WTC11 (cell line): ENCODE measurements at regions not wholly inside any gene's neighbourhood (a gene's known extent, or its start where the extent isn't known, plus 50 kb on each side); places are given as distances from the start of the nearest gene placed in this dataset.
A peak's percentile ranks its signal among the peaks of the same experiment; 100 is the strongest.

ENCODE experiments used
- ATAC-seq: fragments of 200-7000 bp; cut with Tn5 transposase; 2 replicates; pipeline ENCODE4 v1.10.0; 2021; ENCODE audit warnings: mild to moderate bottlenecking, moderate library complexity
- CTCF ChIA-PET: fragments of 300-600 bp; sonication (Branson Sonifier 250); formaldehyde crosslinking; loops from one replicate; lab custom pipeline; 2021; ENCODE audit warnings: antibody characterized with exemption; lab: Charles Lee
- POLR2A ChIA-PET: fragments of 350-600 bp; sonication (Branson Sonifier 250); formaldehyde crosslinking; loops from one replicate; lab custom pipeline; 2021; ENCODE audit warnings: antibody characterized with exemption; lab: Charles Lee
- DNase-seq: peaks from one replicate; pipeline ENCODE4 v3.0.0; 2021; ENCODE audit warnings: low spot score
- H3K27ac Mint-ChIP-seq: 2 replicates; pipeline ENCODE4 v1.8.0; 2021; ENCODE audit warnings: mixed read lengths
- H3K27me3 Mint-ChIP-seq: 2 replicates; pipeline ENCODE4 v1.8.0; 2021; ENCODE audit warnings: low read depth, mild to moderate bottlenecking, moderate library complexity, mixed read lengths
- H3K36me3 Mint-ChIP-seq: 2 replicates; pipeline ENCODE4 v1.8.0; 2021; ENCODE audit warnings: mixed read lengths
- H3K4me1 Mint-ChIP-seq: 2 replicates; pipeline ENCODE4 v1.8.0; 2022; ENCODE audit warnings: mixed read lengths
- H3K4me3 Mint-ChIP-seq: 2 replicates; pipeline ENCODE4 v1.8.0; 2021; ENCODE audit warnings: mild to moderate bottlenecking, moderate library complexity, mixed read lengths
- H3K9me3 Mint-ChIP-seq: 2 replicates; pipeline ENCODE4 v1.8.0; 2021; ENCODE audit warnings: mixed read lengths
- CBFB ChIP-seq: sonication (generic); formaldehyde crosslinking; IDR thresholded peaks from 2 replicates; pipeline ENCODE4 v1.8.1; 2022; ENCODE audit warnings: mild to moderate bottlenecking, low read depth, missing genetic modification reagents
- CREM ChIP-seq: sonication (generic); formaldehyde crosslinking; IDR thresholded peaks from 2 replicates; pipeline ENCODE4 v1.8.1; 2022; ENCODE audit warnings: mild to moderate bottlenecking, missing genetic modification reagents, moderate library complexity
- CTCF ChIP-seq: fragments of 200-600 bp; IDR thresholded peaks from 2 replicates; pipeline ENCODE4 v1.8.0; 2022; ENCODE audit warnings: antibody characterized with exemption
- ERG ChIP-seq: fragments of 250-450 bp; sonication (Bioruptor Pico); IDR thresholded peaks from 2 replicates; pipeline ENCODE4 v1.8.0; 2021; ENCODE audit warnings: mild to moderate bottlenecking
- ESRRA ChIP-seq: sonication (generic); formaldehyde crosslinking; IDR thresholded peaks from 2 replicates; pipeline ENCODE4 v1.8.1; 2022; ENCODE audit warnings: mild to moderate bottlenecking, missing genetic modification reagents, borderline replicate concordance
- GABPB1 ChIP-seq: sonication (generic); formaldehyde crosslinking; IDR thresholded peaks from 2 replicates; pipeline ENCODE4 v1.8.1; 2023; ENCODE audit warnings: mild to moderate bottlenecking, missing genetic modification reagents
- JUN ChIP-seq: sonication (generic); formaldehyde crosslinking; IDR thresholded peaks from 2 replicates; pipeline ENCODE4 v1.8.0; 2023; ENCODE audit warnings: mild to moderate bottlenecking, missing genetic modification reagents
- MXD4 ChIP-seq: fragments of 250-450 bp; sonication (Bioruptor Pico); IDR thresholded peaks from 2 replicates; pipeline ENCODE4 v1.8.0; 2021; ENCODE audit warnings: mild to moderate bottlenecking, moderate library complexity, borderline replicate concordance
- NR2C2 ChIP-seq: sonication (generic); formaldehyde crosslinking; IDR thresholded peaks from 2 replicates; pipeline ENCODE4 v1.8.0; 2022; ENCODE audit warnings: mild to moderate bottlenecking, missing genetic modification reagents
- SMAD4 ChIP-seq: sonication (generic); formaldehyde crosslinking; IDR thresholded peaks from 2 replicates; pipeline ENCODE4 v1.8.0; 2022; ENCODE audit warnings: mild to moderate bottlenecking, missing genetic modification reagents
- SP1 ChIP-seq: sonication (generic); formaldehyde crosslinking; conservative IDR thresholded peaks from 2 replicates; pipeline ENCODE4 v1.8.1; 2022; ENCODE audit warnings: missing genetic modification reagents
- STAT6 ChIP-seq: sonication (generic); formaldehyde crosslinking; conservative IDR thresholded peaks from 2 replicates; pipeline ENCODE4 v1.8.1; 2023; ENCODE audit warnings: mild to moderate bottlenecking, low read depth, missing genetic modification reagents, moderate library complexity
- ZNF138 ChIP-seq: sonication (generic); formaldehyde crosslinking; conservative IDR thresholded peaks from 2 replicates; pipeline ENCODE4 v1.8.1; 2022; ENCODE audit warnings: mild to moderate bottlenecking, moderate library complexity, missing genetic modification reagents
- ZNF423 ChIP-seq: fragments of 250-450 bp; sonication (Bioruptor Pico); IDR thresholded peaks from 2 replicates; pipeline ENCODE4 v2.1.2; 2022; ENCODE audit warnings: mild to moderate bottlenecking, moderate library complexity
- ZSCAN18 ChIP-seq: fragments of 250-450 bp; sonication (Bioruptor Pico); IDR thresholded peaks from 2 replicates; pipeline ENCODE4 v2.1.2; 2022; ENCODE audit warnings: mild to moderate bottlenecking, moderate library complexity
- TF ChIP-seq, protein P1 (sequence below): fragments of 250-450 bp; sonication (Bioruptor Pico); IDR thresholded peaks from 2 replicates; pipeline ENCODE4 v1.9.0; 2021; ENCODE audit warnings: mild to moderate bottlenecking
- TF ChIP-seq, protein P2 (sequence below): sonication (generic); formaldehyde crosslinking; IDR thresholded peaks from 2 replicates; pipeline ENCODE4 v1.8.0; 2022; ENCODE audit warnings: mild to moderate bottlenecking, missing genetic modification reagents
- TF ChIP-seq, protein P3 (sequence below): sonication (generic); formaldehyde crosslinking; IDR thresholded peaks from 2 replicates; pipeline ENCODE4 v1.8.0; 2022; ENCODE audit warnings: missing genetic modification reagents
- TF ChIP-seq, protein P4 (sequence below): sonication (generic); formaldehyde crosslinking; IDR thresholded peaks from 2 replicates; pipeline ENCODE4 v1.8.0; 2022; ENCODE audit warnings: mild to moderate bottlenecking, missing genetic modification reagents

- ATAC-seq (peak; percentile 92), DNase-seq (peak; percentile 68)
- TF ChIP-seq MXD4 (CRISPR knock-in tag) (no peak), SP1 (CRISPR knock-in tag) (0 out of 2 replicates have a peak, but pooled peaks have one; percentile 17), ZNF423 (CRISPR knock-in tag) (peak; percentile 30; the same call in 1 of the 2 replicates), SMAD4 (CRISPR knock-in tag) (no peak), ESRRA (CRISPR knock-in tag) (no peak), CREM (no peak), ZSCAN18 (CRISPR knock-in tag) (0 out of 2 replicates have a peak, but pooled peaks have one; percentile 39)
- TF ChIP-seq, protein P1, sequence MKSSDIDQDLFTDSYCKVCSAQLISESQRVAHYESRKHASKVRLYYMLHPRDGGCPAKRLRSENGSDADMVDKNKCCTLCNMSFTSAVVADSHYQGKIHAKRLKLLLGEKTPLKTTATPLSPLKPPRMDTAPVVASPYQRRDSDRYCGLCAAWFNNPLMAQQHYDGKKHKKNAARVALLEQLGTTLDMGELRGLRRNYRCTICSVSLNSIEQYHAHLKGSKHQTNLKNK (CRISPR knock-in tag), result peak; percentile 55; the same call in 1 of the 2 replicates
- TF ChIP-seq, protein P2, sequence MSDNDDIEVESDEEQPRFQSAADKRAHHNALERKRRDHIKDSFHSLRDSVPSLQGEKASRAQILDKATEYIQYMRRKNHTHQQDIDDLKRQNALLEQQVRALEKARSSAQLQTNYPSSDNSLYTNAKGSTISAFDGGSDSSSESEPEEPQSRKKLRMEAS (CRISPR knock-in tag), result peak; percentile 39; the same call in 1 of the 2 replicates
- ChIA-PET POLR2A (interaction anchor here (0.6 kb wide), 1 partner anchor 813 kb away, joined by 4 read pairs; no protein-coding TSS in a partner anchor), CTCF (interaction anchor here (0.6 to 1.0 kb wide), 7 partner anchors 13 to 574 kb away, joined by 3 to 4 read pairs (median 3); no protein-coding TSS in a partner anchor)
- no peaks in the 10 kb centered on the region; the same call in 1 of the 2 replicates for H3K27me3 Mint-ChIP-seq
- peak overlapping the region; percentile 67; the same call in 1 of the 2 replicates for H3K27ac Mint-ChIP-seq
- H3K36me3 Mint-ChIP-seq, result no peaks in the 10 kb centered on the region
- H3K9me3 Mint-ChIP-seq, result no peaks in the 10 kb centered on the region
- H3K4me1 Mint-ChIP-seq, result peaks cover 51% of the 10 kb centered on the region
- no peak overlapping the region for H3K4me3 Mint-ChIP-seq
Observed at GRCh38 chr2:2542966-2543611, 212.0 kb upstream of the MYT1L start.

GRCh38 chr2:2542316-2542715, 211.2 kb upstream of the MYT1L start:
- H3K36me3 Mint-ChIP-seq, result no peaks in the 10 kb centered on the region
- H3K4me3 Mint-ChIP-seq, result no peak overlapping the region
- CTCF ChIA-PET, result interaction anchor here (1.0 kb wide), 1 partner anchor 12 kb away, joined by 3 read pairs; no protein-coding TSS in a partner anchor
- no peak overlapping the region for H3K27ac Mint-ChIP-seq
- ATAC-seq (no peak), DNase-seq (no peak)
- TF ChIP-seq ZNF138 (CRISPR knock-in tag), result no peak
- no peak for TF ChIP-seq STAT6
- TF ChIP-seq JUN, result no peak
- TF ChIP-seq, protein P3, sequence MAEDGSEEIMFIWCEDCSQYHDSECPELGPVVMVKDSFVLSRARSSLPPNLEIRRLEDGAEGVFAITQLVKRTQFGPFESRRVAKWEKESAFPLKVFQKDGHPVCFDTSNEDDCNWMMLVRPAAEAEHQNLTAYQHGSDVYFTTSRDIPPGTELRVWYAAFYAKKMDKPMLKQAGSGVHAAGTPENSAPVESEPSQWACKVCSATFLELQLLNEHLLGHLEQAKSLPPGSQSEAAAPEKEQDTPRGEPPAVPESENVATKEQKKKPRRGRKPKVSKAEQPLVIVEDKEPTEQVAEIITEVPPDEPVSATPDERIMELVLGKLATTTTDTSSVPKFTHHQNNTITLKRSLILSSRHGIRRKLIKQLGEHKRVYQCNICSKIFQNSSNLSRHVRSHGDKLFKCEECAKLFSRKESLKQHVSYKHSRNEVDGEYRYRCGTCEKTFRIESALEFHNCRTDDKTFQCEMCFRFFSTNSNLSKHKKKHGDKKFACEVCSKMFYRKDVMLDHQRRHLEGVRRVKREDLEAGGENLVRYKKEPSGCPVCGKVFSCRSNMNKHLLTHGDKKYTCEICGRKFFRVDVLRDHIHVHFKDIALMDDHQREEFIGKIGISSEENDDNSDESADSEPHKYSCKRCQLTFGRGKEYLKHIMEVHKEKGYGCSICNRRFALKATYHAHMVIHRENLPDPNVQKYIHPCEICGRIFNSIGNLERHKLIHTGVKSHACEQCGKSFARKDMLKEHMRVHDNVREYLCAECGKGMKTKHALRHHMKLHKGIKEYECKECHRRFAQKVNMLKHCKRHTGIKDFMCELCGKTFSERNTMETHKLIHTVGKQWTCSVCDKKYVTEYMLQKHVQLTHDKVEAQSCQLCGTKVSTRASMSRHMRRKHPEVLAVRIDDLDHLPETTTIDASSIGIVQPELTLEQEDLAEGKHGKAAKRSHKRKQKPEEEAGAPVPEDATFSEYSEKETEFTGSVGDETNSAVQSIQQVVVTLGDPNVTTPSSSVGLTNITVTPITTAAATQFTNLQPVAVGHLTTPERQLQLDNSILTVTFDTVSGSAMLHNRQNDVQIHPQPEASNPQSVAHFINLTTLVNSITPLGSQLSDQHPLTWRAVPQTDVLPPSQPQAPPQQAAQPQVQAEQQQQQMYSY (CRISPR knock-in tag), result no peak
- TF ChIP-seq CBFB (CRISPR knock-in tag), result no peak
- no peak for TF ChIP-seq ERG (CRISPR knock-in tag)
- TF ChIP-seq, protein P1 (CRISPR knock-in tag), result no peak
- TF ChIP-seq GABPB1, result no peak
- no peak for TF ChIP-seq NR2C2 (CRISPR knock-in tag)
- TF ChIP-seq CTCF, result no peak
- TF ChIP-seq, protein P4, sequence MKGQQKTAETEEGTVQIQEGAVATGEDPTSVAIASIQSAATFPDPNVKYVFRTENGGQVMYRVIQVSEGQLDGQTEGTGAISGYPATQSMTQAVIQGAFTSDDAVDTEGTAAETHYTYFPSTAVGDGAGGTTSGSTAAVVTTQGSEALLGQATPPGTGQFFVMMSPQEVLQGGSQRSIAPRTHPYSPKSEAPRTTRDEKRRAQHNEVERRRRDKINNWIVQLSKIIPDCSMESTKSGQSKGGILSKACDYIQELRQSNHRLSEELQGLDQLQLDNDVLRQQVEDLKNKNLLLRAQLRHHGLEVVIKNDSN (CRISPR knock-in tag), result no peak
- H3K27me3 Mint-ChIP-seq, result no peaks in the 10 kb centered on the region; the same call in 1 of the 2 replicates
- H3K9me3 Mint-ChIP-seq, result no peaks in the 10 kb centered on the region
- POLR2A ChIA-PET, result no interaction called here
- H3K4me1 Mint-ChIP-seq, result peaks cover 51% of the 10 kb centered on the region
